ENCODE measurements at regions not wholly inside any gene's neighbourhood (a gene's known extent, or its start where the extent isn't known, plus 50 kb on each side); places are given as distances from the start of the nearest gene placed in this dataset.

GRCh38 chr2:83808878-83809277 lies 650.2 kb downstream of the SUCLG1 start:
- TF ChIP-seq POLR2AphosphoS5 (IDR thresholded peaks at IDR 0.05; ENCODE audit: borderline replicate concordance, low read depth, low read length) (no peak), EZH2 (IDR thresholded peaks at IDR 0.05) (no peak), FOXP2 (optimal IDR thresholded peaks at IDR 0.05; ENCODE audit: control extremely low read depth, extremely low read length, insufficient read depth) (no peak)

Data from SK-N-MC (cell line).